PC-9 (cell line): ENCODE measurements at regions not wholly inside any gene's neighbourhood (a gene's known extent, or its start where the extent isn't known, plus 50 kb on each side); places are given as distances from the start of the nearest gene placed in this dataset.

Experiments used
- EZH2 ChIP-seq: fragments of 200-600 bp; sonication (generic); IDR thresholded peaks from 2 replicates; pipeline ENCODE4 v1.8.0; 2017; ENCODE audit warnings: antibody characterized with exemption, low read depth
- TF ChIP-seq, protein P1 (sequence below): fragments of 200-600 bp; sonication (generic); conservative IDR thresholded peaks from 2 replicates; pipeline ENCODE4 v1.6.1; 2017; ENCODE audit warnings: mixed run types, antibody characterized with exemption, mild to moderate bottlenecking, moderate library complexity

DNA sequence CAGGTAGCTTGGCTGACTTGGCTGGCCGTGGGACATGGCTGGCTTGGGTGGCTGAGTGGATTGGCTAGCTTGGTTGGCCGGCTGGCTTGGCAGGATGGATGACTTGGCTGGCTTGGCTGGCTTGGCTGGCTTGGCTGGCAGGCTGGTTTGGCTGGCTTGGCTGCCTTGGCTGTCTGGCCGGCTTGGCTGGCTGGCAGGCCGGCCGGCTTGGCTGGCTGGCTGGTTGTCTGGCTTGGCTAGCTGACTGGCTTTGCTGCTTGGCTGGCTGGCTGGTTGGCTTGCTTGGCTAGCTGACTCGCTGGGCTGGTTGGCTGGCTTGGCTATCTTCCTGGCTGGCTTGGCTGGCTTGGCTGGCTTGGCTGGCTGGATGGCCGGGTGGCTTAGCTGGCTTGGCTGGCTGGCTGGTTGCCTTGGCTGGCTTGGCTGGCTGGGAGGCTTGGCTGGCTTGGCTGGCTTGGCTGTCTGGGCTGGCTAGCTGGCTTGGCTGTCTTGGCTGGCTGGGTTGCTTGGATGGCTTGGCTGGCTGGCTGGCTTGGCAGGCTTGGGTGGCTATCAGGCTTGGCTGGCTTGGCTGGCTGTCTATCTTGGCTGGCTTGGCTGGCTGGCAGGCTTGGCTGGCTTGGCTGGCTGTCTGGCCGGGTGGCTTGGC is 129.7 kb upstream of the FAM72C start:
- TF ChIP-seq, protein P1, sequence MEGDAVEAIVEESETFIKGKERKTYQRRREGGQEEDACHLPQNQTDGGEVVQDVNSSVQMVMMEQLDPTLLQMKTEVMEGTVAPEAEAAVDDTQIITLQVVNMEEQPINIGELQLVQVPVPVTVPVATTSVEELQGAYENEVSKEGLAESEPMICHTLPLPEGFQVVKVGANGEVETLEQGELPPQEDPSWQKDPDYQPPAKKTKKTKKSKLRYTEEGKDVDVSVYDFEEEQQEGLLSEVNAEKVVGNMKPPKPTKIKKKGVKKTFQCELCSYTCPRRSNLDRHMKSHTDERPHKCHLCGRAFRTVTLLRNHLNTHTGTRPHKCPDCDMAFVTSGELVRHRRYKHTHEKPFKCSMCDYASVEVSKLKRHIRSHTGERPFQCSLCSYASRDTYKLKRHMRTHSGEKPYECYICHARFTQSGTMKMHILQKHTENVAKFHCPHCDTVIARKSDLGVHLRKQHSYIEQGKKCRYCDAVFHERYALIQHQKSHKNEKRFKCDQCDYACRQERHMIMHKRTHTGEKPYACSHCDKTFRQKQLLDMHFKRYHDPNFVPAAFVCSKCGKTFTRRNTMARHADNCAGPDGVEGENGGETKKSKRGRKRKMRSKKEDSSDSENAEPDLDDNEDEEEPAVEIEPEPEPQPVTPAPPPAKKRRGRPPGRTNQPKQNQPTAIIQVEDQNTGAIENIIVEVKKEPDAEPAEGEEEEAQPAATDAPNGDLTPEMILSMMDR, result no peak
- TF ChIP-seq EZH2, result no peak
